ENCODE measurements at regions not wholly inside any gene's neighbourhood (a gene's known extent, or its start where the extent isn't known, plus 50 kb on each side); places are given as distances from the start of the nearest gene placed in this dataset.

DNA sequence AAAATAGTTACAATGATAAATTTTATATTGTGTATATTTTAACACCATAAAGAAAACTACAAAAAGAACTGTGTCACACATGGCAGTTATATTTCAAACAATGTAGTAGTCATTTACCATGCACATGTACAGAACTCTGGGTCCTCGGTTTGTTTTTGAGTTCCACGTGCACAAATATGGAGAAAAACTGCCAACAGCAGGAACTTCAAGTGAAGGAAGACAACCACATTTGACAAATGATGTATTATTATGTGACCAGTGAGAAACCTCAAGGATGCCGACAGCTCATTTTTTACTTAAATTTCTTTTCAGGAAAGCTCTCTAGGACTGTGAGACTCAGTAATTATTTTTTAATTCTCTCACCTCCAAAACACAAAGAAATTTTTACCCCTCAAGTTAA is 244.2 kb upstream of the USP15 start:
- Histone ChIP-seq H3K9me3 (ENCODE audit: low read length) (no peaks in the 10 kb centered on the region), H3K79me2 (replicated peaks; ENCODE audit: insufficient read depth, low read length) (no peaks in the 10 kb centered on the region), H3K9ac (ENCODE audit: low read length) (no peak overlapping the region), H3K4me3 (ENCODE audit: low read length) (no peak overlapping the region), H3K27ac (ENCODE audit: low read length) (no peak overlapping the region), H3K36me3 (ENCODE audit: insufficient read depth, low read length) (no peaks in the 10 kb centered on the region), H3F3A (ENCODE audit: insufficient read depth, low read length, poor library complexity, severe bottlenecking) (no peaks in the 10 kb centered on the region), H3K4me2 (ENCODE audit: low read length) (no peak overlapping the region), H3K9me2 (ENCODE audit: insufficient read depth, low read length) (no peaks in the 10 kb centered on the region), H2AFZ (ENCODE audit: low read depth, low read length) (no peak overlapping the region), H3K27me3 (ENCODE audit: insufficient read depth, low read depth, low read length) (no peaks in the 10 kb centered on the region), H4K20me1 (ENCODE audit: insufficient read depth) (no peaks in the 10 kb centered on the region)
- TF ChIP-seq POLR2AphosphoS5 (IDR thresholded peaks at IDR 0.05) (no peak), EZH2 (IDR thresholded peaks at IDR 0.05; ENCODE audit: borderline replicate concordance, insufficient read depth, low read length, poor library complexity, severe bottlenecking) (no peak), RAD21 (conservative IDR thresholded peaks at IDR 0.05) (no peak), EP300 (conservative IDR thresholded peaks at IDR 0.05; ENCODE audit: poor library complexity, severe bottlenecking) (no peak)

DNA sequence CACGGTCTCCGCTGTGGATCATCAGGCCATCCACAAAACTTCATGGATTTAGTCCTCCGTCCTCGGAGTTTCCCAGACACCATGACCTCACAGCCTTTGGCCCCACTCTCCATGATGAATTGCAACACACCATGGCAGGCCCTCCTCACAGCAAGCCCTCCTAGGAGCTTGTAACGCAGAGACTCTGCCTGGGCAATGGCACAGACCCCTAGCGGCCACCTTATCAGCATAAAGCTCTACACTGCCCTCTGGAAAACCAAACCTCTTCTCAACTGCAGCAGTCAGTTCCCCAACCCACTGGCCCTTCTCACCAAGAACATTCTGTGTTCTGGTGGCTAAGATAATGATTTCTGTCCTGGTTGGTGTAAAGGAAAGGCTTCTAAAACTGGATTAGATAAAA is 238.4 kb upstream of the USP15 start:
- TF ChIP-seq EP300 (conservative IDR thresholded peaks at IDR 0.05; ENCODE audit: poor library complexity, severe bottlenecking) = no peak
- H3F3A ChIP-seq (ENCODE audit: insufficient read depth, low read length, poor library complexity, severe bottlenecking) = no peaks in the 10 kb centered on the region
- H3K36me3 ChIP-seq (ENCODE audit: insufficient read depth, low read length) = no peaks in the 10 kb centered on the region
- H3K9me3 ChIP-seq (ENCODE audit: low read length) = no peaks in the 10 kb centered on the region
- H3K9ac ChIP-seq (ENCODE audit: low read length) = no peak overlapping the region
- no peak overlapping the region for H3K27ac ChIP-seq (ENCODE audit: low read length)
- no peaks in the 10 kb centered on the region for H3K9me2 ChIP-seq (ENCODE audit: insufficient read depth, low read length)
- no peaks in the 10 kb centered on the region for H3K27me3 ChIP-seq (ENCODE audit: insufficient read depth, low read depth, low read length)
- H4K20me1 ChIP-seq (ENCODE audit: insufficient read depth) = no peaks in the 10 kb centered on the region
- no peak overlapping the region for H2AFZ ChIP-seq (ENCODE audit: low read depth, low read length)
- no peaks in the 10 kb centered on the region for H3K79me2 ChIP-seq (replicated peaks; ENCODE audit: insufficient read depth, low read length)
- H3K4me2 ChIP-seq (ENCODE audit: low read length) = no peak overlapping the region
- H3K4me3 ChIP-seq (ENCODE audit: low read length) = no peak overlapping the region

- Histone ChIP-seq H3K4me2 (ENCODE audit: low read length) (no peak overlapping the region), H3K27ac (ENCODE audit: low read length) (no peak overlapping the region), H3K27me3 (ENCODE audit: insufficient read depth, low read depth, low read length) (no peaks in the 10 kb centered on the region), H3K9me2 (ENCODE audit: insufficient read depth, low read length) (no peaks in the 10 kb centered on the region), H3K36me3 (ENCODE audit: insufficient read depth, low read length) (no peaks in the 10 kb centered on the region), H3K9me3 (ENCODE audit: low read length) (no peaks in the 10 kb centered on the region), H3K9ac (ENCODE audit: low read length) (no peak overlapping the region), H3K79me2 (replicated peaks; ENCODE audit: insufficient read depth, low read length) (no peaks in the 10 kb centered on the region), H2AFZ (ENCODE audit: low read depth, low read length) (no peak overlapping the region), H3K4me3 (ENCODE audit: low read length) (no peak overlapping the region), H3F3A (ENCODE audit: insufficient read depth, low read length, poor library complexity, severe bottlenecking) (no peaks in the 10 kb centered on the region), H4K20me1 (ENCODE audit: insufficient read depth) (no peaks in the 10 kb centered on the region)
- no peak for TF ChIP-seq EZH2 (IDR thresholded peaks at IDR 0.05; ENCODE audit: borderline replicate concordance, insufficient read depth, low read length, poor library complexity, severe bottlenecking)
- no peak for TF ChIP-seq EP300 (conservative IDR thresholded peaks at IDR 0.05; ENCODE audit: poor library complexity, severe bottlenecking)
- no peak for TF ChIP-seq TAF1 (IDR thresholded peaks at IDR 0.05; ENCODE audit: low read depth)
- TF ChIP-seq, protein P1, sequence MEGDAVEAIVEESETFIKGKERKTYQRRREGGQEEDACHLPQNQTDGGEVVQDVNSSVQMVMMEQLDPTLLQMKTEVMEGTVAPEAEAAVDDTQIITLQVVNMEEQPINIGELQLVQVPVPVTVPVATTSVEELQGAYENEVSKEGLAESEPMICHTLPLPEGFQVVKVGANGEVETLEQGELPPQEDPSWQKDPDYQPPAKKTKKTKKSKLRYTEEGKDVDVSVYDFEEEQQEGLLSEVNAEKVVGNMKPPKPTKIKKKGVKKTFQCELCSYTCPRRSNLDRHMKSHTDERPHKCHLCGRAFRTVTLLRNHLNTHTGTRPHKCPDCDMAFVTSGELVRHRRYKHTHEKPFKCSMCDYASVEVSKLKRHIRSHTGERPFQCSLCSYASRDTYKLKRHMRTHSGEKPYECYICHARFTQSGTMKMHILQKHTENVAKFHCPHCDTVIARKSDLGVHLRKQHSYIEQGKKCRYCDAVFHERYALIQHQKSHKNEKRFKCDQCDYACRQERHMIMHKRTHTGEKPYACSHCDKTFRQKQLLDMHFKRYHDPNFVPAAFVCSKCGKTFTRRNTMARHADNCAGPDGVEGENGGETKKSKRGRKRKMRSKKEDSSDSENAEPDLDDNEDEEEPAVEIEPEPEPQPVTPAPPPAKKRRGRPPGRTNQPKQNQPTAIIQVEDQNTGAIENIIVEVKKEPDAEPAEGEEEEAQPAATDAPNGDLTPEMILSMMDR (IDR thresholded peaks at IDR 0.05; ENCODE audit: poor library complexity, severe bottlenecking) = no peak
- TF ChIP-seq POLR2AphosphoS5 (IDR thresholded peaks at IDR 0.05) = no peak
- no peak for TF ChIP-seq SMC3 (conservative IDR thresholded peaks at IDR 0.05; ENCODE audit: poor library complexity)
- TF ChIP-seq, protein P2, sequence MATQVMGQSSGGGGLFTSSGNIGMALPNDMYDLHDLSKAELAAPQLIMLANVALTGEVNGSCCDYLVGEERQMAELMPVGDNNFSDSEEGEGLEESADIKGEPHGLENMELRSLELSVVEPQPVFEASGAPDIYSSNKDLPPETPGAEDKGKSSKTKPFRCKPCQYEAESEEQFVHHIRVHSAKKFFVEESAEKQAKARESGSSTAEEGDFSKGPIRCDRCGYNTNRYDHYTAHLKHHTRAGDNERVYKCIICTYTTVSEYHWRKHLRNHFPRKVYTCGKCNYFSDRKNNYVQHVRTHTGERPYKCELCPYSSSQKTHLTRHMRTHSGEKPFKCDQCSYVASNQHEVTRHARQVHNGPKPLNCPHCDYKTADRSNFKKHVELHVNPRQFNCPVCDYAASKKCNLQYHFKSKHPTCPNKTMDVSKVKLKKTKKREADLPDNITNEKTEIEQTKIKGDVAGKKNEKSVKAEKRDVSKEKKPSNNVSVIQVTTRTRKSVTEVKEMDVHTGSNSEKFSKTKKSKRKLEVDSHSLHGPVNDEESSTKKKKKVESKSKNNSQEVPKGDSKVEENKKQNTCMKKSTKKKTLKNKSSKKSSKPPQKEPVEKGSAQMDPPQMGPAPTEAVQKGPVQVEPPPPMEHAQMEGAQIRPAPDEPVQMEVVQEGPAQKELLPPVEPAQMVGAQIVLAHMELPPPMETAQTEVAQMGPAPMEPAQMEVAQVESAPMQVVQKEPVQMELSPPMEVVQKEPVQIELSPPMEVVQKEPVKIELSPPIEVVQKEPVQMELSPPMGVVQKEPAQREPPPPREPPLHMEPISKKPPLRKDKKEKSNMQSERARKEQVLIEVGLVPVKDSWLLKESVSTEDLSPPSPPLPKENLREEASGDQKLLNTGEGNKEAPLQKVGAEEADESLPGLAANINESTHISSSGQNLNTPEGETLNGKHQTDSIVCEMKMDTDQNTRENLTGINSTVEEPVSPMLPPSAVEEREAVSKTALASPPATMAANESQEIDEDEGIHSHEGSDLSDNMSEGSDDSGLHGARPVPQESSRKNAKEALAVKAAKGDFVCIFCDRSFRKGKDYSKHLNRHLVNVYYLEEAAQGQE (IDR thresholded peaks at IDR 0.05; ENCODE audit: borderline replicate concordance) = no peak
- no peak for TF ChIP-seq RAD21 (conservative IDR thresholded peaks at IDR 0.05)
- no peak for TF ChIP-seq MXI1 (conservative IDR thresholded peaks at IDR 0.05; ENCODE audit: poor library complexity, severe bottlenecking)
These were observed 231.7 kb upstream of the USP15 start for GRCh38 chr12:62028536-62028935.

Measured in neural cell (in vitro differentiated cells).